Testis (tissue), 2 donors: ENCODE measurements at regions not wholly inside any gene's neighbourhood (a gene's known extent, or its start where the extent isn't known, plus 50 kb on each side); places are given as distances from the start of the nearest gene placed in this dataset.

ENCODE experiments used
- CTCF ChIP-seq, 3 experiments: fragments of 450-650 bp in 2 of 3; fragments of 200-600 bp in 1 of 3; sonication (generic) in 1 of 3; IDR thresholded peaks; one replicate each; pipeline ENCODE4 v1.5.1; 2016 to 2019; ENCODE audit warnings: antibody characterized with exemption in 3 of 3, mild to moderate bottlenecking in 2 of 3, moderate library complexity in 1 of 3
- POLR2A ChIP-seq: fragments of 450-650 bp; IDR thresholded peaks from one replicate; pipeline ENCODE4 v1.6.1; 2017; ENCODE audit warnings: antibody characterized with exemption, mild to moderate bottlenecking, moderate library complexity

GRCh38 chr19:30069535-30070197 is 127.6 kb downstream of the URI1 start:
- no peak for TF ChIP-seq POLR2A
- TF ChIP-seq CTCF (IDR thresholded peaks at IDR 0.05) = no peak
